Suprapubic skin (tissue), 4 donors: ENCODE measurements at regions not wholly inside any gene's neighbourhood (a gene's known extent, or its start where the extent isn't known, plus 50 kb on each side); places are given as distances from the start of the nearest gene placed in this dataset.
"Not testable (repeated sequence)": the region's sequence is repeated elsewhere in the genome, so short reads cannot be mapped to it uniquely, and the experiment has no call there.

Experiments
- DNase-seq, 2 donors: peaks; one replicate each; pipeline ENCODE4 v3.0.0-alpha.2; 2019; ENCODE audit warnings: low spot score in 2 of 2
- H3K27ac ChIP-seq: fragments of 200-600 bp; sonication (generic); one replicate; pipeline ENCODE4 v1.5.1; 2019
- H3K27me3 ChIP-seq: fragments of 200-600 bp; sonication (generic); one replicate; pipeline ENCODE4 v1.5.1; 2019
- H3K36me3 ChIP-seq: fragments of 200-600 bp; sonication (generic); one replicate; pipeline ENCODE4 v1.5.1; 2019
- H3K4me1 ChIP-seq: fragments of 200-600 bp; sonication (generic); one replicate; pipeline ENCODE4 v1.5.1; 2019
- H3K4me3 ChIP-seq: fragments of 200-600 bp; sonication (generic); one replicate; pipeline ENCODE4 v1.5.1; 2019; ENCODE audit warnings: mild to moderate bottlenecking
- H3K9me3 ChIP-seq: fragments of 200-600 bp; sonication (generic); one replicate; pipeline ENCODE4 v1.5.1; 2019
- CTCF ChIP-seq, 2 donors: fragments of 200-600 bp in 1 of 2; fragments of 450-650 bp in 1 of 2; sonication (generic) in 1 of 2; IDR thresholded peaks; one replicate each; pipeline ENCODE4 v1.5.1; 2016 to 2019; ENCODE audit warnings: antibody characterized with exemption in 2 of 2, mild to moderate bottlenecking in 1 of 2, moderate library complexity in 1 of 2
- EP300 ChIP-seq: sonication (generic); formaldehyde crosslinking; IDR thresholded peaks from one replicate; pipeline ENCODE4 v1.6.1; 2017; ENCODE audit warnings: antibody characterized with exemption
- POLR2A ChIP-seq, 2 donors: fragments of 450-650 bp; IDR thresholded peaks; one replicate each; pipeline ENCODE4 v1.6.1; 2017; ENCODE audit warnings: antibody characterized with exemption in 2 of 2, mild to moderate bottlenecking in 2 of 2, moderate library complexity in 2 of 2
- POLR2AphosphoS5 ChIP-seq, 3 donors: sonication (generic); formaldehyde crosslinking; IDR thresholded peaks; one replicate each; pipeline ENCODE4 v1.6.1; 2017; ENCODE audit warnings: antibody characterized with exemption in 3 of 3
- WGBS: methylation state at CpG from one replicate; pipeline ENCODE4 v1.1.5; 2018; 5-methylcytosine and 5-hydroxymethylcytosine counted together

DNA sequence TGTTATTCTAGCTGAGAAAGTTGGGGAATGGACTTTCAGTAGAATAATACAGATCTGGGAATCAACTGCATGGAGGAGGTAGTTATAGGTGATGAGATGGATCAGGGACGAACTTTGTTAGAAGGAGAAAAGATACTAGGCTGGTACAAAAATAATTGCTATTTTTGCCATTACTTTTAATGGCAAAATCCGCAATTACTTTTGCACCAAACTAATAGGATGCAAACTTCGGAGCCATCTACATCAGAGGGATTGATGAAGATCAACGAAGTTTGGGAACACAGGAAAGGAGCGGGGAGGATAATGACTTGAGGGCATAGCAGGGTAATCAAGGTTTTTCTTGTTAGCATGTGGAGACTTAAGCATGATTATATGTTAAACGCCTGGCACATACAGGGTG is 111.9 kb downstream of the DEFB131A start:
- not testable (repeated sequence) for H3K27me3 ChIP-seq, H3K36me3 ChIP-seq, H3K9me3 ChIP-seq, H3K27ac ChIP-seq, H3K4me3 ChIP-seq, H3K4me1 ChIP-seq, DNase-seq
- 89% methylated on average over 6 of the region's 6 CpGs for WGBS

DNA sequence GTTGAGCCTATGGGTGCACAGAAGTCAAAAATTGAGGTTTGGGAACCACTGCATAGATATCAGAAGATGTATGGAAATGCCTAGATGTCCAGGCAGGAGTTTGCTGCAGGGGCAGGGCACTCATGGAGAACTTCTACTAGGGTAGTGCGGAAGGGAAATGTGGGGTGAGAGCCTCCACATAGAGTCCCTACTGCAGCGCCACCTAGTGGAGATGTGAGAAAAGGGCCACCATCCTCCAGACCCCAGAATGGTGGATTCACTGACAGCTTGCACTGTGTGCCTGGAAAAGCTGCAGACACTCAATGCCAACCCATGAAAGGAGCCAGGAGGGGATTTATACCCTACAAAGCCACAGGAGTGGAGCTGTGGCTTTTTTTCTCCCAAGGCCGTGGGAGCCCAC is 133.7 kb downstream of the DEFB131A start:
- H3K27ac ChIP-seq, H3K27me3 ChIP-seq, H3K4me1 ChIP-seq, H3K36me3 ChIP-seq, DNase-seq, H3K9me3 ChIP-seq, H3K4me3 ChIP-seq: not testable (repeated sequence)
- WGBS: 40% methylated on average over 3 of the region's 3 CpGs

- H3K36me3 ChIP-seq, H3K27ac ChIP-seq, H3K27me3 ChIP-seq, H3K4me3 ChIP-seq, DNase-seq, H3K9me3 ChIP-seq, H3K4me1 ChIP-seq: not testable (repeated sequence)
- 46% methylated on average over 5 of the region's 5 CpGs for WGBS
Measured at GRCh38 chr4:9582880-9583279, 138.7 kb downstream of the DEFB131A start.

DNA sequence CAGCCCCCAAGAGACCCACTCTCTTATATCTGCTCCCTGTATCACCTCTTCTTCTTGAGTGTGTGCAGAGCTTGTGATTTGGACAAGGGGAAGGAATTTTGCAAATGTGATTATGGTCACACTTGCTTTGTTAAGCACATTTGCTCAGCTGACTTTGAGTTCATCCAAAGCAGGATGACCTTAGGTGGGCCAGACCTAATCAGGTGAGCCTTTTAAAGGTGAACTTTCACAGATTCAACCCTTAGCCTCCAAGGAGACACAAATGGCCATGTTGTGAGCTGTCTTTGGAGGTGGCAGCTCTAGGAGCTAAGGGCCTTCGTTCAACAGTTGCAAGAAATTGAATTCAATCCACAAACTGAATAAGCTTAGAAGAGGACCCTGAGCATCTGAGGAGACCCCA is 147.8 kb downstream of the DEFB131A start:
- 85% methylated on average over 1 of the region's 1 CpG for WGBS
- no peaks in the 10 kb centered on the region for H3K4me1 ChIP-seq
- H3K36me3 ChIP-seq: no peaks in the 10 kb centered on the region
- no peak overlapping the region for H3K4me3 ChIP-seq
- H3K9me3 ChIP-seq: no peaks in the 10 kb centered on the region
- TF ChIP-seq POLR2AphosphoS5 (IDR thresholded peaks at IDR 0.05) (no peak), CTCF (IDR thresholded peaks at IDR 0.05) (no peak)
- no peak overlapping the region for H3K27ac ChIP-seq
- no peak for DNase-seq
- H3K27me3 ChIP-seq: no peaks in the 10 kb centered on the region

DNA sequence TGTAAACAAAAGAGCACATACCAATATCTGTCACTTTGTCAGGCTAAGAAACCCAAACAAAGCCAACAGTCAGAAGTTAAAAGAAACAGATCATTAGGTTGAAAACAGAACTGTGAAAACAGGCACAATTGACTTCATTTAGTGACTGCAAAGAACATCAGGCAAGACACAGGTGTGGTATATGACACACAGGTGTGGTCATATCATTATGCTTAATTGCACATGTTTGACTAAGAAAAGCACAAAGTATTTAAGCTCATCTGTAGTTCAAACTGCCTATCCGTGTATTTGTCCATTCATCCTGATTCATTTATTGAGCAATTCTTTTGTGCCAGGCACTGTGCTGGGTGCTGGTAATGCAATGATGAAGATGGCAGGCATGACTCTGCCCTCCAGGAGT is 150.7 kb downstream of the DEFB131A start:
- H3K36me3 ChIP-seq: no peaks in the 10 kb centered on the region
- no peak for DNase-seq
- WGBS: 82% methylated on average over 1 of the region's 1 CpG
- no peaks in the 10 kb centered on the region for H3K27me3 ChIP-seq
- H3K4me3 ChIP-seq: no peak overlapping the region
- no peak for TF ChIP-seq POLR2AphosphoS5 (IDR thresholded peaks at IDR 0.05)
- TF ChIP-seq EP300: no peak
- no peaks in the 10 kb centered on the region for H3K4me1 ChIP-seq
- H3K27ac ChIP-seq: no peak overlapping the region
- H3K9me3 ChIP-seq: no peaks in the 10 kb centered on the region

DNA sequence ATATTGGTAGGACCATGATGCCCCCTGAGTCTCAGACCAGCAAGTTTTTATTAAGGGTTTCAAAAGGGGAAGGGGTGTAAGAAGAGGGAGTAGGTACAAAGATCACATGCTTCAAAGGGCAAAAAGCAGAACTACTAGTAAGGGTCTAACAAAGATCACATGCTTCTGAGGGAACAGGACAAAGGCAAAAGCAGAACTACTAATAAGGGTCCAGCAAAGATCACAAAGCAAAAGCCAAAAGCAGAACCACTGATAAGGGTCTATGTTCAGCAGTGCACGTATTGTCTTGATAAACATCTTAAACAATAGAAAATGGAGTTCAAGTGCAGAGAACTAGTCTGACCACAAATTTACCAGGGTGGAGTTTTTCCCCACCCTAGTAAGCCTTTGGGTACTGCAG is 151.3 kb downstream of the DEFB131A start:
- H3K27me3 ChIP-seq, H3K4me3 ChIP-seq, H3K4me1 ChIP-seq, H3K27ac ChIP-seq, DNase-seq, H3K9me3 ChIP-seq, H3K36me3 ChIP-seq: not testable (repeated sequence)
- 73% methylated on average over 1 of the region's 1 CpG for WGBS

GRCh38 chr4:9599266-9599665 is 155.1 kb downstream of the DEFB131A start:
- DNase-seq: no peak
- 82% methylated on average over 1 of the region's 1 CpG for WGBS
- TF ChIP-seq POLR2AphosphoS5 (IDR thresholded peaks at IDR 0.05): no peak
- no peak for TF ChIP-seq EP300
- TF ChIP-seq CTCF (IDR thresholded peaks at IDR 0.05): no peak
- no peak for TF ChIP-seq POLR2A (IDR thresholded peaks at IDR 0.05)

GRCh38 chr4:9600246-9600645 is 156.0 kb downstream of the DEFB131A start:
- Histone ChIP-seq H3K9me3 (no peaks in the 10 kb centered on the region), H3K4me1 (peaks cover 9% of the 10 kb centered on the region), H3K27ac (no peak overlapping the region), H3K36me3 (no peaks in the 10 kb centered on the region), H3K4me3 (no peak overlapping the region), H3K27me3 (no peaks in the 10 kb centered on the region)
- 94% methylated on average over 19 of the region's 19 CpGs for WGBS
- DNase-seq: no peak
- no peak for TF ChIP-seq POLR2A (IDR thresholded peaks at IDR 0.05)
- TF ChIP-seq CTCF (IDR thresholded peaks at IDR 0.05): no peak
- no peak for TF ChIP-seq POLR2AphosphoS5 (IDR thresholded peaks at IDR 0.05)
- TF ChIP-seq EP300: no peak

More at GRCh38 chr4:9599266-9599665, 155.1 kb downstream of the DEFB131A start:
- Histone ChIP-seq H3K4me3 (no peak overlapping the region), H3K4me1 (peaks cover 9% of the 10 kb centered on the region), H3K9me3 (no peaks in the 10 kb centered on the region), H3K27ac (no peak overlapping the region), H3K36me3 (no peaks in the 10 kb centered on the region), H3K27me3 (no peaks in the 10 kb centered on the region)
